ENCODE measurements at regions not wholly inside any gene's neighbourhood (a gene's known extent, or its start where the extent isn't known, plus 50 kb on each side); places are given as distances from the start of the nearest gene placed in this dataset.

GRCh38 chr1:208943291-208943690, 640.2 kb upstream of the CAMK1G start:
- WGBS, 3 donors, result 91 to 95% (median 95%) methylated on average over 5 of the region's 5 CpGs

GRCh38 chr1:208944981-208945451, 638.5 kb upstream of the CAMK1G start:
- 0 to 6% (median 1%) methylated on average over 2 of the region's 2 CpGs for WGBS, 3 donors
- TF ChIP-seq EP300 (IDR thresholded peaks at IDR 0.05), result no peak
- no peak for TF ChIP-seq POLR2A (IDR thresholded peaks at IDR 0.05)
- TF ChIP-seq CTCF (IDR thresholded peaks at IDR 0.05), result no peak
- Histone ChIP-seq H3K36me3 (no peaks in the 10 kb centered on the region), H3K9me3 (no peaks in the 10 kb centered on the region), H3K4me1 (ENCODE audit: insufficient read depth) (no peaks in the 10 kb centered on the region), H3K27me3 (no peaks in the 10 kb centered on the region), H3K27ac (no peak overlapping the region), H3K4me3 (no peak overlapping the region)
- intact Hi-C loops (cut with DNase I), result no loop called here
- no peak for DNase-seq

More at GRCh38 chr1:208943291-208943690, 640.2 kb upstream of the CAMK1G start:
- Histone ChIP-seq H3K9me3 (no peaks in the 10 kb centered on the region), H3K27me3 (no peaks in the 10 kb centered on the region), H3K36me3 (no peaks in the 10 kb centered on the region), H3K27ac (no peak overlapping the region), H3K4me1 (ENCODE audit: insufficient read depth) (no peaks in the 10 kb centered on the region), H3K4me3 (no peak overlapping the region)
- TF ChIP-seq POLR2A (IDR thresholded peaks at IDR 0.05) (no peak), CTCF (IDR thresholded peaks at IDR 0.05) (no peak), EP300 (IDR thresholded peaks at IDR 0.05) (no peak)
- intact Hi-C loops (cut with DNase I), result no loop called here
- DNase-seq, result no peak

GRCh38 chr1:208950206-208950605, 633.3 kb upstream of the CAMK1G start:
- WGBS, 3 donors, result 63 to 70% (median 66%) methylated on average over 3 of the region's 3 CpGs
- intact Hi-C loops (cut with DNase I), result no loop called here
- Histone ChIP-seq H3K4me3 (no peak overlapping the region), H3K27ac (no peak overlapping the region), H3K36me3 (no peaks in the 10 kb centered on the region), H3K4me1 (ENCODE audit: insufficient read depth) (no peaks in the 10 kb centered on the region), H3K27me3 (no peaks in the 10 kb centered on the region), H3K9me3 (no peaks in the 10 kb centered on the region)
- no peak for DNase-seq
- TF ChIP-seq EP300 (IDR thresholded peaks at IDR 0.05) (no peak), POLR2A (IDR thresholded peaks at IDR 0.05) (no peak), CTCF (IDR thresholded peaks at IDR 0.05) (no peak)

GRCh38 chr1:208951026-208951525, 632.4 kb upstream of the CAMK1G start:
- 72 to 83% (median 83%) methylated on average over 5 of the region's 5 CpGs for WGBS, 3 donors
- no peak for TF ChIP-seq EP300 (IDR thresholded peaks at IDR 0.05)
- TF ChIP-seq POLR2A (IDR thresholded peaks at IDR 0.05), result no peak
- TF ChIP-seq CTCF (IDR thresholded peaks at IDR 0.05), result no peak
- Histone ChIP-seq H3K27me3 (no peaks in the 10 kb centered on the region), H3K36me3 (no peaks in the 10 kb centered on the region), H3K27ac (no peak overlapping the region), H3K4me3 (no peak overlapping the region), H3K4me1 (ENCODE audit: insufficient read depth) (no peaks in the 10 kb centered on the region), H3K9me3 (no peaks in the 10 kb centered on the region)
- no peak for DNase-seq
- intact Hi-C loops (cut with DNase I), result no loop called here
